NCI-H69 (cell line): ENCODE measurements at regions not wholly inside any gene's neighbourhood (a gene's known extent, or its start where the extent isn't known, plus 50 kb on each side); places are given as distances from the start of the nearest gene placed in this dataset.
"Not testable (repeated sequence)": the region's sequence is repeated elsewhere in the genome, so short reads cannot be mapped to it uniquely, and the experiment has no call there.

Experiments used
- DNase-seq: peaks from one replicate; lab custom pipeline; 2025; lab: John Stamatoyannopoulos, UW

GRCh38 chr14:58887931-58888330 is 250.2 kb downstream of the DACT1 start:
- DNase-seq: no peak

GRCh38 chr14:58898655-58899316 is 261.0 kb downstream of the DACT1 start:
- DNase-seq: no peak

GRCh38 chr14:58899317-58899713 is 261.6 kb downstream of the DACT1 start:
- no peak for DNase-seq

- DNase-seq: no peak
Observed at GRCh38 chr14:58901826-58902225, 264.1 kb downstream of the DACT1 start.

- DNase-seq: no peak
Observed at GRCh38 chr14:58904776-58905175, 267.0 kb downstream of the DACT1 start.

GRCh38 chr14:58907803-58908202 is 270.0 kb downstream of the DACT1 start:
- DNase-seq: no peak

- DNase-seq: no peak
Observed at GRCh38 chr14:58912287-58912686, 274.5 kb downstream of the DACT1 start.

GRCh38 chr14:58912799-58913432 is 275.2 kb downstream of the DACT1 start:
- DNase-seq: peak; percentile 11

GRCh38 chr14:58914279-58914855 is 274.1 kb upstream of the DAAM1 start:
- DNase-seq: no peak

GRCh38 chr14:58915646-58916045 is 272.8 kb upstream of the DAAM1 start:
- no peak for DNase-seq

GRCh38 chr14:58918066-58918738 is 270.3 kb upstream of the DAAM1 start:
- peak; percentile 25 for DNase-seq

- DNase-seq: peak; percentile 96
Observed at GRCh38 chr14:58919217-58919616, 269.2 kb upstream of the DAAM1 start.

GRCh38 chr14:58920230-58920629 is 268.2 kb upstream of the DAAM1 start:
- DNase-seq: no peak

GRCh38 chr14:58922201-58922940 is 266.1 kb upstream of the DAAM1 start:
- not testable (repeated sequence) for DNase-seq

GRCh38 chr14:58923751-58924405 is 264.6 kb upstream of the DAAM1 start:
- DNase-seq: no peak

GRCh38 chr14:58941629-58942028 is 246.8 kb upstream of the DAAM1 start:
- no peak for DNase-seq

- DNase-seq: no peak
Observed at GRCh38 chr14:58942516-58942915, 246.0 kb upstream of the DAAM1 start.

- peak; percentile 78 for DNase-seq
Observed at GRCh38 chr14:58944343-58944967, 244.0 kb upstream of the DAAM1 start.

GRCh38 chr14:58944968-58945356 is 243.5 kb upstream of the DAAM1 start:
- DNase-seq: no peak

GRCh38 chr14:58946431-58946830 is 242.0 kb upstream of the DAAM1 start:
- no peak for DNase-seq

- DNase-seq: no peak
Observed at GRCh38 chr14:58947156-58947555, 241.3 kb upstream of the DAAM1 start.
